ENCODE measurements at regions not wholly inside any gene's neighbourhood (a gene's known extent, or its start where the extent isn't known, plus 50 kb on each side); places are given as distances from the start of the nearest gene placed in this dataset.

- H3K4me1 Mint-ChIP-seq (ENCODE audit: low read depth, unreplicated experiment), result peaks cover 11% of the 10 kb centered on the region
- H2AFZ ChIP-seq (ENCODE audit: low read depth, low read length), result no peak overlapping the region
- H3K27ac Mint-ChIP-seq (ENCODE audit: unreplicated experiment), result no peak overlapping the region
- H3K27ac ChIP-seq (ENCODE audit: low read depth, low read length), result no peak overlapping the region
- H4K20me1 ChIP-seq (ENCODE audit: insufficient read depth, low read length), result no peaks in the 10 kb centered on the region
- no peaks in the 10 kb centered on the region for H3K9me3 Mint-ChIP-seq (ENCODE audit: unreplicated experiment)
- H3K4me3 Mint-ChIP-seq (ENCODE audit: unreplicated experiment), result no peak overlapping the region
- no peak overlapping the region for H3K4me2 ChIP-seq (ENCODE audit: low read length)
- no peak overlapping the region for H3K4me3 ChIP-seq (ENCODE audit: insufficient read depth, low read depth, low read length)
- DNase-seq (ENCODE audit: low read depth), result no peak
- TF ChIP-seq, protein P1, sequence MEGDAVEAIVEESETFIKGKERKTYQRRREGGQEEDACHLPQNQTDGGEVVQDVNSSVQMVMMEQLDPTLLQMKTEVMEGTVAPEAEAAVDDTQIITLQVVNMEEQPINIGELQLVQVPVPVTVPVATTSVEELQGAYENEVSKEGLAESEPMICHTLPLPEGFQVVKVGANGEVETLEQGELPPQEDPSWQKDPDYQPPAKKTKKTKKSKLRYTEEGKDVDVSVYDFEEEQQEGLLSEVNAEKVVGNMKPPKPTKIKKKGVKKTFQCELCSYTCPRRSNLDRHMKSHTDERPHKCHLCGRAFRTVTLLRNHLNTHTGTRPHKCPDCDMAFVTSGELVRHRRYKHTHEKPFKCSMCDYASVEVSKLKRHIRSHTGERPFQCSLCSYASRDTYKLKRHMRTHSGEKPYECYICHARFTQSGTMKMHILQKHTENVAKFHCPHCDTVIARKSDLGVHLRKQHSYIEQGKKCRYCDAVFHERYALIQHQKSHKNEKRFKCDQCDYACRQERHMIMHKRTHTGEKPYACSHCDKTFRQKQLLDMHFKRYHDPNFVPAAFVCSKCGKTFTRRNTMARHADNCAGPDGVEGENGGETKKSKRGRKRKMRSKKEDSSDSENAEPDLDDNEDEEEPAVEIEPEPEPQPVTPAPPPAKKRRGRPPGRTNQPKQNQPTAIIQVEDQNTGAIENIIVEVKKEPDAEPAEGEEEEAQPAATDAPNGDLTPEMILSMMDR (IDR thresholded peaks at IDR 0.05; ENCODE audit: insufficient read depth, low read depth, low read length), result no peak
- TF ChIP-seq EZH2 (IDR thresholded peaks at IDR 0.05; ENCODE audit: insufficient read depth, low read length), result no peak
- no peak overlapping the region for H3K9ac ChIP-seq (ENCODE audit: low read length)
- no peaks in the 10 kb centered on the region for H3K36me3 Mint-ChIP-seq (ENCODE audit: low read depth, unreplicated experiment)
- no peaks in the 10 kb centered on the region for H3K9me3 ChIP-seq (ENCODE audit: insufficient read depth, low read depth, low read length)
- no peaks in the 10 kb centered on the region for H3K4me1 ChIP-seq (ENCODE audit: insufficient read depth, low read length)
- H3K79me2 ChIP-seq (ENCODE audit: insufficient read depth, low read length), result no peaks in the 10 kb centered on the region
- no peak for FAIRE-seq
- H3K27me3 Mint-ChIP-seq (ENCODE audit: low read depth, unreplicated experiment), result peaks cover 5% of the 10 kb centered on the region
- H3K27me3 ChIP-seq (ENCODE audit: insufficient read depth, low read length), result peaks cover 18% of the 10 kb centered on the region
- H3K36me3 ChIP-seq (ENCODE audit: insufficient read depth, low read length), result no peaks in the 10 kb centered on the region
Observed at GRCh38 chr6:137343241-137343640, 124.1 kb upstream of the IFNGR1 start.

- no peak for FAIRE-seq
- no peak overlapping the region for H3K4me3 ChIP-seq (ENCODE audit: insufficient read depth, low read depth, low read length)
- H3K4me3 Mint-ChIP-seq (ENCODE audit: unreplicated experiment), result no peak overlapping the region
Observed at GRCh38 chr6:137342607-137343190, 123.5 kb upstream of the IFNGR1 start.

More at GRCh38 chr6:137342607-137343190, 123.5 kb upstream of the IFNGR1 start:
- Mint-ChIP-seq H3K36me3 (ENCODE audit: low read depth, unreplicated experiment) (no peaks in the 10 kb centered on the region), H3K4me1 (ENCODE audit: low read depth, unreplicated experiment) (peaks cover 11% of the 10 kb centered on the region), H3K9me3 (ENCODE audit: unreplicated experiment) (no peaks in the 10 kb centered on the region), H3K27ac (ENCODE audit: unreplicated experiment) (no peak overlapping the region), H3K27me3 (ENCODE audit: low read depth, unreplicated experiment) (peaks cover 5% of the 10 kb centered on the region)
- Histone ChIP-seq H3K9me3 (ENCODE audit: insufficient read depth, low read depth, low read length) (no peaks in the 10 kb centered on the region), H3K9ac (ENCODE audit: low read length) (no peak overlapping the region), H3K36me3 (ENCODE audit: insufficient read depth, low read length) (no peaks in the 10 kb centered on the region), H3K4me1 (ENCODE audit: insufficient read depth, low read length) (no peaks in the 10 kb centered on the region), H4K20me1 (ENCODE audit: insufficient read depth, low read length) (no peaks in the 10 kb centered on the region), H3K27me3 (ENCODE audit: insufficient read depth, low read length) (peaks cover 18% of the 10 kb centered on the region), H3K27ac (ENCODE audit: low read depth, low read length) (no peak overlapping the region), H3K4me2 (ENCODE audit: low read length) (peak overlapping the region; percentile 66), H3K79me2 (ENCODE audit: insufficient read depth, low read length) (no peaks in the 10 kb centered on the region), H2AFZ (ENCODE audit: low read depth, low read length) (no peak overlapping the region)
- DNase-seq (ENCODE audit: low read depth), result no peak
- TF ChIP-seq EZH2 (IDR thresholded peaks at IDR 0.05; ENCODE audit: insufficient read depth, low read length), result no peak
- TF ChIP-seq, protein P1 (IDR thresholded peaks at IDR 0.05; ENCODE audit: insufficient read depth, low read depth, low read length), result no peak
